ENCODE measurements at regions not wholly inside any gene's neighbourhood (a gene's known extent, or its start where the extent isn't known, plus 50 kb on each side); places are given as distances from the start of the nearest gene placed in this dataset.

DNA sequence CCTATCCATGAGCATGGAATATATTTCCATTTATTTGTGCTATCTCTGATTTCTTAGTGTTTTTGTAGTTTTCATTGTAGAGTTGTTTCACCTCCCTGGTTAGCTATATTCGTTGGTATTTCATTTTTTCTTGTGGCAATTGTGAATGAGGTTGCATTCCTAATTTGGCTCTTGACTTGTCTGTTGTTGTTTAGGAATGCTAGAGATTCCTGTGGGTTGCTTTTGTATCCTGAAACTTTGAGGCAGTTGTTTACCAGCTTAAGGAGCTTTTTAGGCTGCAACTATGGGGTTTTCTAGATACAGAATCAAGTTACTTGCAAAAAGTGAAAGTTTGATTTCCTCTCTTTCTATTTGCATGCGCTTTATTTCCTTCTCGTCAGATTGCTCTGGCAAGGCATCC, 304.7 kb upstream of the GRM3 start:
- H3K9me1 ChIP-seq (ENCODE audit: control insufficient read depth, insufficient read depth, low read length): no peaks in the 10 kb centered on the region
- WGBS (ENCODE audit: insufficient coverage, low coverage, missing lambda C conversion rate): 2% methylated on average over 3 of the region's 3 CpGs
- ATAC-seq (no peak), DNase-seq (ENCODE audit: extremely low read depth in 1 of 4, low spot score in 3 of 4) (no peak), FAIRE-seq (no peak)
- no peaks in the 10 kb centered on the region for H3K9me3 ChIP-seq (replicated peaks; ENCODE audit: control insufficient read depth, insufficient read depth, low read depth, low read length)
- no peak overlapping the region for H2AFZ ChIP-seq (ENCODE audit: low read depth, low read length)
- POLR2A ChIA-PET: no interaction called here
- no peaks in the 10 kb centered on the region for H4K20me1 ChIP-seq (replicated peaks; ENCODE audit: control insufficient read depth, insufficient read depth, low read length)
- H3K4me3 ChIP-seq: no peak overlapping the region
- no TSS peak for BruUV-seq (replicated peaks)
- in situ Hi-C loops (cut with MboI) (no loop called here), intact Hi-C loops (cut with micrococcal nuclease) (no loop called here)
- H3K79me2 ChIP-seq (ENCODE audit: control insufficient read depth, insufficient read depth, low read length): no peaks in the 10 kb centered on the region
- no peaks in the 10 kb centered on the region for H3K27me3 ChIP-seq (ENCODE audit: control insufficient read depth in 2 of 2, insufficient read depth in 2 of 2, low read length in 2 of 2)
- H3K4me2 ChIP-seq (ENCODE audit: insufficient read depth, low read length): no peak overlapping the region
- H3K36me3 ChIP-seq (ENCODE audit: control insufficient read depth, insufficient read depth, low read length): no peaks in the 10 kb centered on the region
- CTCF ChIA-PET (ENCODE audit: low intra/inter-chr PET ratio): interaction anchor here (0.7 kb wide), 1 partner anchor 189 kb away, joined by 3 read pairs; no protein-coding TSS in a partner anchor
- no peak overlapping the region for H3K9ac ChIP-seq (ENCODE audit: insufficient read depth in 1 of 2, low read depth in 2 of 2, low read length in 2 of 2)
- H3K27ac ChIP-seq (ENCODE audit: extremely low read depth, low read depth, low read length): no peak overlapping the region
- no peaks in the 10 kb centered on the region for H3K4me1 ChIP-seq (replicated peaks in 1 of 2; ENCODE audit: control insufficient read depth in 2 of 2, insufficient read depth in 2 of 2, low read length in 2 of 2)
- no peak for TF ChIP-seq ZNF146 (CRISPR knock-in tag; IDR thresholded peaks at IDR 0.05; ENCODE audit: unreplicated experiment)
- no peak for TF ChIP-seq JUN (IDR thresholded peaks at IDR 0.05; ENCODE audit: borderline replicate concordance, low read depth, low read length)
- TF ChIP-seq JUN (CRISPR knock-in tag; IDR thresholded peaks at IDR 0.05; ENCODE audit: borderline replicate concordance): no peak
- TF ChIP-seq, protein P1, sequence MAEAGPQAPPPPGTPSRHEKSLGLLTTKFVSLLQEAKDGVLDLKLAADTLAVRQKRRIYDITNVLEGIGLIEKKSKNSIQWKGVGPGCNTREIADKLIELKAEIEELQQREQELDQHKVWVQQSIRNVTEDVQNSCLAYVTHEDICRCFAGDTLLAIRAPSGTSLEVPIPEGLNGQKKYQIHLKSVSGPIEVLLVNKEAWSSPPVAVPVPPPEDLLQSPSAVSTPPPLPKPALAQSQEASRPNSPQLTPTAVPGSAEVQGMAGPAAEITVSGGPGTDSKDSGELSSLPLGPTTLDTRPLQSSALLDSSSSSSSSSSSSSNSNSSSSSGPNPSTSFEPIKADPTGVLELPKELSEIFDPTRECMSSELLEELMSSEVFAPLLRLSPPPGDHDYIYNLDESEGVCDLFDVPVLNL (CRISPR knock-in tag; IDR thresholded peaks at IDR 0.05; ENCODE audit: low read depth): no peak

DNA sequence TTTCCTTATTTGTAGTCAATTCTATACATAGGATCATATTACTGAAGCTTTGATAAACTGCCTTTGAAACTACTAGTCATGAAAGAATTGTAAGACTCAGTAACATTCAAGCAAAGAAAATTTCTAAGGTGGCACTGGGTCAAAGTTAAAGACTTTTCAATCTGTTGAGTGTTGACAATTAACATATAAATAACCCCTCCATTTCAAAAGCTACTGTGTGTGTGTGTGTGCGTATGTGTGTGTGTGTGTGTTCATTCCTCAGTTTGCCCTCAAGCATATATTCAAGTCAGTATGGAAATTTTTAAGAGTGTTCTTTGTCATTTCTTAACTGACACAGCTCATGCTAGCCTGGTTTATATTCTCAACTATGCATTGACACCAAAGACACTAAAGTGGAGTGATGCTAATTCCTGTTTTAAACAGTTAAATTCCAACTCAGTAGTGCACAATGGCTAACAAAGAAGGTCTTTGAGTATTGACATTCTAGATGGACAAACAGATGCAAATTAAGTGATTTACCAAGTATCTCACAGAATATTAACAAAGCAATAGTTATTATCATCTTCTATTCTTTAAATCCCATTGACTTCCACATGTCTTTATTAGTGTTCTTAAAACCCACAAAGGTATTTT, 314.8 kb upstream of the GRM3 start:
- 0% methylated on average over 1 of the region's 1 CpG for WGBS (ENCODE audit: insufficient coverage, low coverage, missing lambda C conversion rate)

More for the DNA sequence above, 314.8 kb upstream of the GRM3 start:
- ATAC-seq (no peak), FAIRE-seq (no peak), DNase-seq (ENCODE audit: extremely low read depth in 1 of 4, low spot score in 3 of 4) (no peak)
- Histone ChIP-seq H3K9me3 (replicated peaks; ENCODE audit: control insufficient read depth, insufficient read depth, low read depth, low read length) (no peaks in the 10 kb centered on the region; the same call in 1 of the 2 replicates), H4K20me1 (replicated peaks; ENCODE audit: control insufficient read depth, insufficient read depth, low read length) (no peaks in the 10 kb centered on the region), H3K36me3 (ENCODE audit: control insufficient read depth, insufficient read depth, low read length) (no peaks in the 10 kb centered on the region), H3K4me2 (ENCODE audit: insufficient read depth, low read length) (no peak overlapping the region), H3K9me1 (ENCODE audit: control insufficient read depth, insufficient read depth, low read length) (no peaks in the 10 kb centered on the region), H3K9ac (ENCODE audit: insufficient read depth in 1 of 2, low read depth in 2 of 2, low read length in 2 of 2) (no peak overlapping the region), H2AFZ (ENCODE audit: low read depth, low read length) (no peak overlapping the region), H3K4me3 (no peak overlapping the region), H3K27me3 (ENCODE audit: control insufficient read depth in 2 of 2, insufficient read depth in 2 of 2, low read length in 2 of 2) (no peaks in the 10 kb centered on the region), H3K4me1 (replicated peaks in 1 of 2; ENCODE audit: control insufficient read depth in 2 of 2, insufficient read depth in 2 of 2, low read length in 2 of 2) (no peaks in the 10 kb centered on the region), H3K27ac (ENCODE audit: extremely low read depth, low read depth, low read length) (no peak overlapping the region), H3K79me2 (ENCODE audit: control insufficient read depth, insufficient read depth, low read length) (no peaks in the 10 kb centered on the region)
- intact Hi-C loops (cut with micrococcal nuclease) (no loop called here), in situ Hi-C loops (cut with MboI) (no loop called here)
- TF ChIP-seq CBX3 (IDR thresholded peaks at IDR 0.05; ENCODE audit: borderline replicate concordance in 1 of 2, low read length in 2 of 2): no peak
- no peak for TF ChIP-seq SP2 (IDR thresholded peaks at IDR 0.05; ENCODE audit: extremely low read depth, low read depth, low read length, poor library complexity, severe bottlenecking)
- TF ChIP-seq NBN (IDR thresholded peaks at IDR 0.05; ENCODE audit: low read depth): no peak
- TF ChIP-seq, protein P2, sequence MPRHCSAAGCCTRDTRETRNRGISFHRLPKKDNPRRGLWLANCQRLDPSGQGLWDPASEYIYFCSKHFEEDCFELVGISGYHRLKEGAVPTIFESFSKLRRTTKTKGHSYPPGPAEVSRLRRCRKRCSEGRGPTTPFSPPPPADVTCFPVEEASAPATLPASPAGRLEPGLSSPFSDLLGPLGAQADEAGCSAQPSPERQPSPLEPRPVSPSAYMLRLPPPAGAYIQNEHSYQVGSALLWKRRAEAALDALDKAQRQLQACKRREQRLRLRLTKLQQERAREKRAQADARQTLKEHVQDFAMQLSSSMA (CRISPR knock-in tag; IDR thresholded peaks at IDR 0.05): no peak
- no peak for TF ChIP-seq ZBTB17 (CRISPR knock-in tag; IDR thresholded peaks at IDR 0.05)
- TF ChIP-seq, protein P3, sequence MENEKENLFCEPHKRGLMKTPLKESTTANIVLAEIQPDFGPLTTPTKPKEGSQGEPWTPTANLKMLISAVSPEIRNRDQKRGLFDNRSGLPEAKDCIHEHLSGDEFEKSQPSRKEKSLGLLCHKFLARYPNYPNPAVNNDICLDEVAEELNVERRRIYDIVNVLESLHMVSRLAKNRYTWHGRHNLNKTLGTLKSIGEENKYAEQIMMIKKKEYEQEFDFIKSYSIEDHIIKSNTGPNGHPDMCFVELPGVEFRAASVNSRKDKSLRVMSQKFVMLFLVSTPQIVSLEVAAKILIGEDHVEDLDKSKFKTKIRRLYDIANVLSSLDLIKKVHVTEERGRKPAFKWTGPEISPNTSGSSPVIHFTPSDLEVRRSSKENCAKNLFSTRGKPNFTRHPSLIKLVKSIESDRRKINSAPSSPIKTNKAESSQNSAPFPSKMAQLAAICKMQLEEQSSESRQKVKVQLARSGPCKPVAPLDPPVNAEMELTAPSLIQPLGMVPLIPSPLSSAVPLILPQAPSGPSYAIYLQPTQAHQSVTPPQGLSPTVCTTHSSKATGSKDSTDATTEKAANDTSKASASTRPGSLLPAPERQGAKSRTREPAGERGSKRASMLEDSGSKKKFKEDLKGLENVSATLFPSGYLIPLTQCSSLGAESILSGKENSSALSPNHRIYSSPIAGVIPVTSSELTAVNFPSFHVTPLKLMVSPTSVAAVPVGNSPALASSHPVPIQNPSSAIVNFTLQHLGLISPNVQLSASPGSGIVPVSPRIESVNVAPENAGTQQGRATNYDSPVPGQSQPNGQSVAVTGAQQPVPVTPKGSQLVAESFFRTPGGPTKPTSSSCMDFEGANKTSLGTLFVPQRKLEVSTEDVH (IDR thresholded peaks at IDR 0.05; ENCODE audit: low read depth, partially characterized antibody): no peak
- ChIA-PET POLR2A (no interaction called here), CTCF (ENCODE audit: low intra/inter-chr PET ratio) (interaction anchor here (0.6 kb wide), 1 partner anchor 1041 kb away, joined by 3 read pairs; no protein-coding TSS in a partner anchor)
- no TSS peak for BruUV-seq (replicated peaks)

Measured in K562 (cell line).